GM19372 (cell line): ENCODE measurements at regions not wholly inside any gene's neighbourhood (a gene's known extent, or its start where the extent isn't known, plus 50 kb on each side); places are given as distances from the start of the nearest gene placed in this dataset.
"Not testable (repeated sequence)": the region's sequence is repeated elsewhere in the genome, so short reads cannot be mapped to it uniquely, and the experiment has no call there.

Experiments used
- ATAC-seq: cut with Tn5 transposase; IDR thresholded peaks from one replicate; pipeline ENCODE4 v1.9.1; 2021; ENCODE audit warnings: mild to moderate bottlenecking, low read depth, moderate library complexity; ENCODE audit not compliant: unreplicated experiment

GRCh38 chr16:10272250-10272854 lies 90.1 kb upstream of the GRIN2A start:
- ATAC-seq, result not testable (repeated sequence)

GRCh38 chr16:10275214-10275996 lies 93.2 kb upstream of the GRIN2A start:
- ATAC-seq, result peak; percentile 77

- no peak for ATAC-seq
Measured at GRCh38 chr16:10277597-10277996, 95.4 kb upstream of the GRIN2A start.

GRCh38 chr16:10280262-10281170 lies 98.3 kb upstream of the GRIN2A start:
- no peak for ATAC-seq

- no peak for ATAC-seq
Measured at GRCh38 chr16:10282367-10282766, 100.1 kb upstream of the GRIN2A start.

GRCh38 chr16:10283246-10283645 lies 101.0 kb upstream of the GRIN2A start:
- not testable (repeated sequence) for ATAC-seq

GRCh38 chr16:10290467-10291105 lies 95.3 kb upstream of the ATF7IP2 start:
- ATAC-seq, result not testable (repeated sequence)

GRCh38 chr16:10292197-10292596 lies 93.7 kb upstream of the ATF7IP2 start:
- not testable (repeated sequence) for ATAC-seq

- ATAC-seq, result not testable (repeated sequence)
Measured at GRCh38 chr16:10292976-10293375, 92.9 kb upstream of the ATF7IP2 start.

- not testable (repeated sequence) for ATAC-seq
Measured at GRCh38 chr16:10294153-10294552, 91.7 kb upstream of the ATF7IP2 start.

GRCh38 chr16:10296956-10297340 lies 88.9 kb upstream of the ATF7IP2 start:
- ATAC-seq, result peak; percentile 27

- ATAC-seq, result peak; percentile 91
Measured at GRCh38 chr16:10297341-10298006, 88.4 kb upstream of the ATF7IP2 start.

GRCh38 chr16:10300905-10301304 lies 85.0 kb upstream of the ATF7IP2 start:
- no peak for ATAC-seq

- ATAC-seq, result not testable (repeated sequence)
Measured at GRCh38 chr16:10301547-10301946, 84.3 kb upstream of the ATF7IP2 start.

GRCh38 chr16:10305912-10306311 lies 79.9 kb upstream of the ATF7IP2 start:
- no peak for ATAC-seq

GRCh38 chr16:10308305-10309193 lies 77.3 kb upstream of the ATF7IP2 start:
- no peak for ATAC-seq

GRCh38 chr16:10309271-10309932 lies 76.5 kb upstream of the ATF7IP2 start:
- ATAC-seq, result no peak

GRCh38 chr16:10312008-10312407 lies 73.9 kb upstream of the ATF7IP2 start:
- no peak for ATAC-seq
